SKM-1 treated with dmso at 0.1 percent for 144 hours (cell line): ENCODE measurements at regions not wholly inside any gene's neighbourhood (a gene's known extent, or its start where the extent isn't known, plus 50 kb on each side); places are given as distances from the start of the nearest gene placed in this dataset.

Experiments
- DNase-seq: peaks from one replicate; lab custom pipeline; 2025; ENCODE audit not compliant: unreplicated experiment; lab: John Stamatoyannopoulos, UW

DNA sequence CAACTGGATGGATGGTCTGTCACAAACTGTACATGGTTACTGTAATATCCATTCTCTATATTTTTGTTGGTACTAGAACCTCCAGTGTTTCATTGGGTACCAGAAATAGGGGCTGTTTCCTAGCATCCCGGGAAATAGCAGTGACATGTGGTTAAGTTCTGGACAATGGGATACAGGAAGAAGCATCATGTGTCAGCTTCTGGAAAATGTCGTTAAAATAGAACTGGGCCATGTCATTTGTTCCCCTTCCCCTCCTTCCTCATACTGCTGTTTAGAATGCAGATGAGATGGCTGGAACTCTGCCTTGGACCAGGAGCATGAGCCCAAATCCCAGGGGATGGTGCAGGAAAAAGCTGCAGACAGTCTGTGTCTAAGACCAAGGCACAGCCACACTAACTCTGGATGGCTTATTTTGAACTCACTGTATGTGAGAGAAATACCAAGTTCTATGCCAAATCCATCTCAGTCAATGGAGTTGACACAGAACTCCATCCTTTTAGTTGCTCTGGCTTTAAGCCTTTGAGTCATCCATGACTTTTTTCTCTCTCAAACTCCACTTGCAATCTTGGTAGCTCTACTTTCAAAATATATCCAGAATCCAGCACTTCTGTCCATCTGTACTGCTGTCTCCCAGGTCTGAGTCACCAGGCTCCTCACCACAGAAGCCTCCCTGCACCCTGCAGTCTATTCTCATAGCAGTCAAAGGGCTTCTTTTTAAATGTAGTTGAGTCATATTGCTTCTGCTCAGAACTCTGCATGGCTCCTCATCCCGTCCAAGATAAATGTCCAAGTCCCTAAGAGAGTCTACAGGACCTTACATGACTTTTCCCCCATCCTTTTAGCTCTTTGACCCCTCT lies 184.2 kb downstream of the NSG2 start:
- DNase-seq, result no peak

DNA sequence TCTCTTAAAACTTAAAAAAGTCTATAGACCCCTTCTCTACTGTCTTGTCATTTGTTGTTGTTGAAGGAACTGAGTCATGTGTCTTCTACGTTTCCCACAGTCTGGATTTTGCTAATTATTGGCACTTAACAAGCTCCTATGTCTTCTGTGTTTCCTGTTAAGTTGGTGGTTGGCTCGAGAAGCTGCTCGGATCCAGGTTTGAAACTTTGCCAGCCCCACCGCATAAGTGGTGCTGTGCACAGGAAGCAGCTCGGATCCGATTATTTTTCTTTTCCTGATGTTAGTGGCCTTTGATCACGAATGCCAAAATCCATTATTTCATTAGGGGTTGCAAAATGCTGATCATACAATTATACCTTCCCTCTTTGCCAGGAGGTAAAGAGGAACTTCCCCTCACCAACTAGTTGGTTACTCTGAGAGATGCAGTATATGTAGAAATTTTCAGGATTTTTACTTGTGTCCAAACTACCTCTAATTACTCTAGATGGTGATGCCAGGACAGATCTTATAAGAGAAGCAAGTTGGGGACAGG lies 186.5 kb downstream of the NSG2 start:
- DNase-seq, result no peak

DNA sequence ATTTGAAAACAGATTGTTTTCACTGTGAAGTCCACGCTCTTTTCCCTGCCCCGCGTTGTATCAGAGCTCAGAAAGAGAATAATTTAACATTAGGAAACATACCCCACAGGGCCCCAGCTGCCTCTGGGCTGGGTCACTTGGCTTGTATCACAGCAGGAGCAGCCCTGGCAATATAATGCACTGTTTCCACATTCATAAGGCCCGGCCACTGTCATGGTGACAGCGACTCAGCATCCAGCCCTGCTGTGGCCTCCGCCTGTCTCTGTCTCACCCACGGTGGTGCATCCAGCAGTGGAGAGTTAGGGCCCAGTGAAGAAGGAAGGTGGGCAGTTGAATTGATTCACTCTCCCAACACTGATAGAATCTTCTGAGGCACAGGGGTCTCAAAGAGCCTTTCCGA lies 188.9 kb downstream of the NSG2 start:
- DNase-seq, result no peak

DNA sequence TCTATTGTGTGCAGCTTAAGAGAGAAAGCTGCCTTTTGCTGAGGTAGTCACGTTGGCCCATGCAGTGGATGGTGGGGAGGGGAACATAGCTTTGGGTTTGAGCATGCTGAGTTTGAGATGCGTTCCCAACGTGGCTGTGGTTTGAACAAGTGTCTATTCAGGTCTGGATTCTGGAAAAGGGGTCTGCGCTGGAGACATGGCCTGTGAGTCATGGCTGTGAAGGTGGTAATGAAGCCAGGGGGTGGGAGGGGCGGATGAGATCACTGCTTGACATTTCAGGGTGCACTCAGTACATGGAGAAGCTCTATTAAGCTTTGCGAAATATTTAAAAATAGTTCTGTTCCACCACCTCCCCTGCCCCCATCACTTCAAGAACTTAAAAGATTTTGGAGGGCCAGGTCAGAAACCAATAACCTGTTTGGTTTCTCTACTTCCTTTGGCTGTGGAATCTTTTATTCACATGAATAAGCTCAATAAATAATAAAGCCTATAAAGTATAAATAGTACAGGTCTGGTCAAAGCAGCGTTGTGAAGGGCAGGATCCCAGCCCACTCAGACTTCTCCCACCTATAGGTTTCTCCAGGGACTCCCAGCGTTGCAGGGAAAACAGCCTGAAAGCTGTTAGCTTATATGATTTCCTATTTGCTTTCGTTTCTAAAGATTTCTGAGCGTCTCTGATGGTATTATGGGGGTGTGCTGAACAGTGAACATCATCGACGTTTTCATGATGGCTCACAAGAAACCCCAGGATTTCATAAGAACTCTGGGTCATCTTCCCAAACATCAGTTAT lies 189.9 kb downstream of the NSG2 start:
- DNase-seq, result no peak

DNA sequence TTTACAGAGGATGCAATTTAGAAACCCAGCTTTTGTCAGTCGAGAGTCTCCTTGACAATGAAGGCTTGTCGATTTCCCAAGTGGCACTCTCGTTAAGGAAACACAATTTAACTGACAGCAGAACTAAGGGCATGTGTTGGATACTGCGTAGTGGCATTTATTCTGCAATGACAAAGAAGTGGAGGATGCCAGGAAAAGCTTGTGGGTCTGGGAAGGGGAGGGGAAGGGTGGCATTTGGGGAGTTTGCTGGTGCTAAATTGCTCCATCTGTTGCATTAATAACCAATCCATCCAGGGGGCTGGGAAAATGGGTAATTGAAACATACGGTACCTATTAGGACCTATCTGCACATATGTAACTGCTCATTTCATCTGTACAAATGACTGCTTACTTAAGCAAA lies 190.6 kb downstream of the NSG2 start:
- no peak for DNase-seq

DNA sequence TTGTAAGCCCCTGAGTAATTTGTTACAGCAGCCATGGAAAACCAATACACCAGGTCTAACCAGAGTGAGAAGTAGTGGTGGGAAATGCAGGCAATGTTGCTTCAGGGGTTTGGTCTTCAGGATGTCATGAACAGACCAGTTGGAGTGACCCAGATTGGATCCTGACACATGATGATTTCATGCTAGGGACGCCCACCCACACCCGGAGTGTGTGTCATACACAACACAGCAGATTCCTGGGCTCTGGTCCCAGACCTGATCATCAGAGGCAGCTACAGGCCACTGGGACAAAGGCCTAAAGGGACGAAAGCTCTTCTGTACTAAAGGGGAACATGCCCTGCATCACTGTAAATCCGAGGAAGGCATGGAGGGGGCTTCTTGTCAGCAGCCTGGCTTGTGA lies 194.2 kb downstream of the NSG2 start:
- DNase-seq, result no peak

DNA sequence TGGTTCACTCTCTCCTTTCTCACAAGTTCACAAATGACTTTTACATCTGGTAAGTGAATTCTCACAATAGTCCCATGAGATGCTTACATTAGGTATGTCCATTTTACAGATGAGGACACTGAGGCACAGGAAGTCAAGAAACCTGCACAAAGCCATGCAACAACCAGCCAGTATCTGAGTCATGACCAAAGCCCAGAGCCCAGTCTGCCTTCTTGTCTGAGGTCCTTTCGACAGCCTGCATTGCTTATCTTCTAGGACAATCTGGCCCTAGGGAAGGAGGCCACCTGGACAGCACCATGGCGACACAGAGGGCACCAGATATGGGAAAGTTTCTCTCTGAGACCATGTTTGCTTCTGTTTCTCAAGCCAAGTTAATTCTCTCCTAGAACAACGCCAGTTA lies 197.1 kb downstream of the NSG2 start:
- DNase-seq, result no peak

DNA sequence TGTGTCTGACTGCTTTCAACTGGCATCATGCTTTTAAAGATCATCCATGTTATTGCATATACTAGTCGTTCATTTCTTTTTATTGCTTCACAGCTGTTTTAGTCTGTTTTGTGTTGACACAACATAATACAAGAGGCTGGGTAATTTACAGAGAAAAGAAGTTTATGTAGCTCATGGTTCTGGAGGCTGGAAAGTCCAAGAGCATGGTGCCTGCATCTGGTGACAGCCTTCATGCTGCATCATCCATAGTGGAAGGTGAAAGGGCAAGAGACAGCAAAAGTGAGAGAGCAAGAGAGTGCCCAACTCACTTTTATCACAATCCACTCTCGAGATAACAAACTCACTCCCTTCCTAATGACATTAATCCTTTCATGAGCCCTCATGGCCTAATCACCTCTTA lies 198.4 kb downstream of the NSG2 start:
- DNase-seq, result no peak

DNA sequence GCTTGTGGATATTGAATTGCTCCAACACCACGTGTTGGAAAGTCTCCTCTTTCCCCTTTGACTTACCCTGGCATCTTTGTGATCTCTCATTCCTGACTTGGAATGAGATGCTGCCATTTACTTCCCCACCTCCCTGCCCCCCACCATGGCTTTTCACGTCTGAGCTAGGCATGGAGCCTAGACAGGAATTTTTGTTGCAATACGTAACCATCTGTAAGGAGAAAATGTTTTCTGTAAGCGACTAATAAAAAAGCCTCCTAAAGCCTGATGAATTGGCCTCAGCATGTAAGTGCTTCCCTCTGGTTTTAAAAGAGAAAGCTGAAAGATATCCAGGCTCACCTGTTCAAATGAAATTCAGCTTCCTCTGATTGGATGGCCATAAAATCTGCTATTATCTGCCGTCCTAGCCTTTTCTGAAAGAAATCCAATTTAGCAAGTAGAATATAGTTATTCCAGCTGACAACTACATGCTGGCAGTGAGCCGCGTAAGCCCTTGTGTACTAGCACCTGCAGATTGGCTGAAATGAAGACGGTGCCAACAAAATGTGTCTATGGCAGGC lies 200.1 kb downstream of the NSG2 start:
- DNase-seq, result no peak

DNA sequence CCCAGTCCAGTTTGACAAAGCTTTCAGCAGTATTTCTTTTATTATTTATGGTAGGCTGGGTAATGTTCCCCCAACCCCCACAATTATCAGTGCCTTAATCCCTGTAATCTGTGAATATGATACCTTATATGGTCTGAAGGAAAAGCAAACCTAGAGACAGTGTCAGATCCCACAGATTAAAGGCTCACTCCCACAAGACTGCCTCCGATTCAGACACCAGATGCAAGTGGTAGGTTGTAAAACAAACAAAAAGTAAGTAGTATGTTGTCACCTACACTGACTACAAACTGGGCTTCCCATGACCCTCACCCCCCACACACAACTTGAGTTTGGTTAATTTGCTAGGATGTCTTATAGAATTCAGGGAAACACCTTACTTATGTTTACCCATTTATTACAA lies 201.2 kb downstream of the NSG2 start:
- DNase-seq, result no peak

DNA sequence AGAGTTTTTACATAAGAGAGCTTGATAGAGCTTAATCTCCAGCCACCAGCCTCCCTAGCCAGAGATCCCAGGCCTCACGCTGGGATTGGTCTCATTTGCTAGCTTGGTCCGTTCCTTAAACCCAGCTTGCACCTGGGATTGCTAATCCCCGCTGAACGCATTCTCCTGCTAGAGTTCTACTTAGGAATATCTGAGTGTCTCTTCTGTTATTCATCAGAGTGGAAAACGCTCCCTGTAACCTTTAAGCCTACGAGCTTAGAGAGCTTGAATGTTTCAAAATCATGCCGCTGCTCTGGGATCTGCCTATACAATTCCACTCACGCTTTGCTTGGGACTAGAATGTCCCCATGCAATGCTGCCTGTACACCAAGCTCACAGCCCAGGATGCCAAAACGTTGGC lies 201.8 kb downstream of the NSG2 start:
- DNase-seq, result no peak

DNA sequence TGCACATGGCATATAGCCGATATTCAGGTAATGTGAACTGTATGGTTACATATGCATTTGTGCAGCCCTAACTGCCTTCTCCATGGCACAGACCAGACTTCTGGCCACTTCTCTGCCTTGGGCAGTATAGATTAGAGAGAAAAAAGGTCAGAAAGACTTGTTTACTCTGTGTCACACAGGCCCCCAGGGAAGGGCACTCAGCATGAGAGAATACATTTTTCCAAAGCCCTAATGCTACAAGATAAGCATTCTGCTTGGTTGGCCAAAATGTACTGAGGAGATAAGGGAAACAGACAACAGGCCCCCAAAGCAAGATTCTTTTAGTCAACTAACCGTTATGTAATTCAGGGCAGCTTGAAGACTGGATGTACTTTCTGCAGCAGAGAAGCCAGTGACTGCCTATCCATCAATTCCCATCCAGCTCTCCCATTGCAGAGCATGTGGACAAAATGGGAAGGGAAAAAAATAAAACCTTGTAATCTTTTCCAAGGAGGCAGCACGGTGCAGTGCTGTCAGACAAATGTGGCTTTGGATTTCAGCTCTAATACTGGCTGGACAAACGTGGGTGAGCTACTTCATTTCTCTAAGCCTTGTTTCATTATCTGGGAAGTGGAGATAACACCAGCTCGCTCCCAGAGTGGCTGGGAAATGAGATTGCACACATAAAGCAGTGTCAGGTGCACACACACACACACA lies 205.9 kb downstream of the NSG2 start:
- DNase-seq, result no peak

DNA sequence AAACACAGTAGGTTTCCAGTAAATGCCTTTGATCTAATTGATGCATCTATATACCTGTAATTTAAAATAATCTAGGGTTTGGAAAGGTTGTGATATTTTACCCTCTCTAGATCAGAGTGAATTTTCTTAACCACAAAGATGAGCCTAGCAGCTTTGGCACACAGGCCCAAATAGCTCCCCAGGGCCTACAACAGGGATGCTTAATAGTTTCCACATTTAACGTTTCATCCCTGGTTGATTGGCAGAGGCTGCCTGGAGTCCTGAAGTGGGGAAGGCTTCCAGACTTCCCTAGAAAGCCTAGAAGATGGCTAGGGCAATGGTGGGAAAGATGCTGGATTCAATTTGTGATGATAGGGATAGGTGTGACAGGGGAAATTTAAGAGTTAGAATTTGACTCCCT lies 206.6 kb downstream of the NSG2 start:
- DNase-seq, result no peak

DNA sequence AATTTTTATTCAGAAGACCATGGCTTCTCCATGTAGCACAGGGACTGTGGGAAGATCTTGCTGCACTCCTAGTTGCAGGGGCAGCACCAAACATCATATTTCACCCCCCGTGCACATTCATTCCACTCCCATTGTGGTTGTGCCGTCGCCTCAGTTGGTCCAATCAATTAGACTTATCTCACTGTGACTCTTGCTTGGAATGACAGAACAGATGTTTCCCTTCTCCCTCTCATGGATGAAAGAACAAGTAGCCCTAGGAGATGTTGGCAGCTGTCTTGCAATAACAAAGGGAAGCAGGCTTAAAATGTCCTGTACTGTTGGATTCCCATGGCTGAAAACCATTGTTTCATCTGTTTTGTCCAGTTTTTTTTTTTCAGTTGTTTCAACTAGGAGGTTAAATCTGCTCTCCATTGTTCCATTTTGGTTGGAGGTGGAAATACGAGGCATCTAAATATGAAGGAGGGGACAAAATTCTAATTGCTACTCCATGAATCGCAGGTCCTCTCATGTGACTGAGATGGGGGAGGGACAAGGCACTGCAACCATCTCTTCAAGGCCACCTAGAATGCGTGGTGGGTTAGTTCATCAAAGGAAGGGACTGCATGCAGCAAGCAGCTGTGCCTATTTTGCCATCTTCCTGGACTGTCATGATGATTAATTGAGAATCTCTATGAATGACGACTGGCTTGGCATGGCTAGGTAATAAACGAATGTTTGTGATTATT lies 214.4 kb downstream of the NSG2 start:
- DNase-seq, result no peak

DNA sequence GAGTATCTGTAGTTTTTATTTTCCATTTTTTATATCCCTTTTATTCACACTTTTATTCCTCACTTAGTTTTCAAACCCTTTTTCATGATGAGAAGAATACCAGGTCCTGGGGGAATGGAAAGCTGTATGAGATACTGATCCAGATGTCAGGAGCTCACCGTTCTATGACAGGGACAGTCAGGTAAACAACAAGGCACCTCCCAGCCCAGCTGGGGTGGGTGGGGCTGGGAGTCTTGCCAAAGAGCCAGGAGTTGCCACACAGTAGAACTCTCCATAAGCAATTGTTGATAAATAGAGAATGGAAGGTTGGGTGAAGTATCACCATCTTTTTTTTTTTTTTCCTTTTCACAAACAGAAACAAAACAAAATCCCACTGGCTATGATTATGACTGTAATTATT lies 225.8 kb downstream of the NSG2 start:
- DNase-seq, result no peak

DNA sequence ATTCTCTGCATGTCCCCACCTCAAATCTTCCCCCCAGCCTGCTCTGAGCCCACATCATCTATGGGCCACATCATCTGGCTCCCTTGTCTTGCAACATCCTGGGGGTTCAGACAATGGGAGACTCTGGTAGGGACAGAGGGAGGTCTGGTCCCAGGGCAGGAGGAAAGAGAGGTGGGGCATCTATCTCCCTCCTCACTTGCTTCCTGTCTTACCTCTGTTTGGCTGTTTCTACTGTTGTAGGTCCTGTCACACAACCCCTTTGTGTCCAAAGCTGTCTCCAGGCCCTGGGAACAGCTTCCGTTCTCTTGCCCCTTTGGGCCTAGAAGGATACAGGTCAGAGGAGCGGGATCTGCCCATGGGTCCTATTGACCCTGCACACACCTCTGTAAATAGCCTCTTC lies 227.2 kb downstream of the NSG2 start:
- no peak for DNase-seq

DNA sequence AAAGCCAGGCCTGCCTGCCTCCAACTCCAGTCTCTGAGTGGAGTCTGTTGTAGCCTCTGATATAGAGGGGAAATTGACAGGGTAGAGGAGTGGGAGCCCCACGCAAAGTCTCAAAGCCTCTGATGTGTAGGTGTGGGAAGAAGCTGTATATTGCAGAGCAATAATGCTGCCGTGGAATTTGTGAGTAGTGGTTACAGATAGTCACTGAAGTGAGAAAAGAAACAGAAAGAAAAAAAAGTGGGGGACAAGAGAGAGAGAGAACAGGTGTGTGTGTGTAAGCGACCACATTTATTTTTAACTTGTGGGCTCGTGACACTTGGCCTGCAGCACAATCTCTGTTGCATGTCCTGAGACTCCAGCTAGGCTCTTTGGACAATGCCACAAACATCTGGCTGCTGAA lies 227.8 kb downstream of the NSG2 start:
- no peak for DNase-seq

DNA sequence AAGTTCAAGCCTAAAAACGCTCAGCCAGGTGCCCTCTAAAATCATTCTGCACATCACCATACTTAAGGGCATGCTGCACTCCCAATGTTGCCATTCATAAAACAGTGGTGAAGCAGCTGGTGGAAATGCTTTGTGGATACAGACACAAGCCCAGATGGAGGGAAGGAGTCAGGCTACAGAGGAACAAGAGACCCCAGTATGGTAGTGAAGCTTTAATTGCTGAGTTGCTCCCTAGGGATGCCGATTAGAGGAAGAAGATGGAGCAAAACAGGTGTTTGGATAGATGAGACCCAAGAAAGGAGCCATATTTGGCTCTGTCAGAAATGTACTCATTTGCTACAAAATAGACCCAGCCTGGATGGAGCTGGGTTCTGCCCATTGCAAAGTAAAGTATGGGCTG lies 230.5 kb downstream of the NSG2 start:
- DNase-seq, result no peak

DNA sequence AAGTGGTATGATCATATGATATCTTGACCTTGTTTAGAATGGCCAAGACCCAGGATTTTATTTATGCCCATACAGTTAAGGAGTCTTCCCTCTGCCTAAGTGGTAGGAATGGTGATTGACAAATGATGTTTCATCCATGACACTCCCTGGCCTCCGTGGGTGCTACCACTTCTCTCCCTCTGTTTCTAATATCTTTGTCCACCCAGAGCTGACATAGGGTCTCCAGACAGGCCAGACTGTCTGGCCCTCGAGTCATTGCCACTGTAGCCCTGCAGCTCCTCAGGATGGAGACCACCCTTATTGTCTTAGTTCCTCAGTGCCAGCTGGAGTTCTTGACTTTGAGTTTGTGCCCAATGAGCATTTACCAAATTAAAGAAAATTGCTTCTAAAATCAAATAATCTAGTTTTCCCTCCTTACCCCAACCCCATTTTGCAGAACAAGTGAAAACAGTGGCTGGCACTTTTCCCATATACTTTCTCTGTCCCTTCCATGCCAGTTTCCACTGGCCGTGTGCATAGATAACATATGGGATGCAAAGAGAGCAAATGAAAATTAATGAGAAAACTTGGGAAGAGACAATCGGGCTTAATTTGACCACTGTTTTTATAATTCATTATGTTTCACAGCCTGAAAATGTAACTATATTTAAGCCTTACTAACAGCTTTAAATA lies 235.7 kb downstream of the NSG2 start:
- DNase-seq, result no peak

DNA sequence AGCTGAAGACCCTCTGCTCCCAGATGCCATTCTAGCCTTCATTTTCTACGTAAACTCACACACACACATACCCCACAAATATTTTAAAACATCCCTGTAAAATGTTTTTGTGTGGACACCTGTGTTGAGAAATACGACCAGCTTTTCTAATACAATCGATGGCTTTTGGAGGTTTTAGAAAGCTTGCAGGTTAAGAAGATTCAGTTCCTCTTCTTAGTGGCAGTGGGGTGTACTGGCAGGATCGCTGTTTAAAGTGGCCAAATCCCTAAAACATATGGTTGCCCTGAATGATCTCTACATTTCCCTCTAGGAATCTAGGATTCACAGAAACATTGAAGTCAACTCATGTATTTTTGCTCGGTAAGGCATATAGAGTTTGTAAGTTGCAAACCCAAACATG lies 236.3 kb downstream of the NSG2 start:
- no peak for DNase-seq
